ENCODE measurements at regions not wholly inside any gene's neighbourhood (a gene's known extent, or its start where the extent isn't known, plus 50 kb on each side); places are given as distances from the start of the nearest gene placed in this dataset.

GRCh38 chr1:30386156-30386926, 337.0 kb downstream of the MATN1 start:
- no peak overlapping the region for H3K4me3 ChIP-seq (ENCODE audit: low read depth, low read length)
- no peak for TF ChIP-seq CTCF (conservative IDR thresholded peaks at IDR 0.05; ENCODE audit: low read depth, low read length)
- no peak for DNase-seq (ENCODE audit: low read depth)

DNA sequence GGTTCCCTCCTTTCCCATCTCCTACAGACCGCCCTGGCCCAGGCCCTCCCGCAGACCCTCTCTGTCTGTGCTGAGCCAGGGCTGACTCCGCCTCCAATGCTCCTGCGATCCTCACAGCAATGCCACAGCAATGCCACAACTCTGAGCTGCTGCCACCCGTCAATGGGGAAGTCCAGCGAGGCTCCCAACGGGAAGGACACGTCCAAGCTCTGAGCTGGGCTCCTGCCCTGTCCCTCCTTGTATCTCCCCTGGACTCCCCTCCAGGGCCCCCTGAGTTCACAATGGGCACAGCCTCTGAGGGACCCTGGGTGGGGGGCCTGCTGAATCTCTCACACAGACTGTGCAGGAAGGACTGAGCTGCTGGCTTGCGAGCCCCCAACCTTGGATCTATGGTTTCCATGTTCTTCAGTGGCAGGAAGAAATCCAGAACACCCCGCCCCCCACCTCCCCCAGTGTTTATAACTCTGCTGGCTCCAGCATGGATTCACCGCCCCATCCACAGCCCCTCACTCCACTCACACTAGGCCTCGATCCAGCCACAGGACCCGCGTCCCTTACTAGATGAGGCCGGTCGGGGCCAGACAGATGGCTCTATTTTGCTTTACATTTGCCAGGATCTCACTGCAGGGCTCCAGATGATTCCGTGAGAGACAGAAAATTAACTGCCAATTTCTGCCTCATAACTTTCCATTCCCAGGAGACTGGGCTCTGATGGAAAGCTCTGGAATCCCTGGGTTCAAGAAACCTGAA, 338.0 kb downstream of the MATN1 start:
- no peak for DNase-seq (ENCODE audit: low read depth)
- no peak for TF ChIP-seq CTCF (conservative IDR thresholded peaks at IDR 0.05; ENCODE audit: low read depth, low read length)
- H3K4me3 ChIP-seq (ENCODE audit: low read depth, low read length), result no peak overlapping the region

- TF ChIP-seq CTCF (conservative IDR thresholded peaks at IDR 0.05; ENCODE audit: low read depth, low read length), result no peak
- no peak for DNase-seq (ENCODE audit: low read depth)
- H3K4me3 ChIP-seq (ENCODE audit: low read depth, low read length), result no peak overlapping the region
These were observed 338.8 kb downstream of the MATN1 start for GRCh38 chr1:30384286-30385245.

DNA sequence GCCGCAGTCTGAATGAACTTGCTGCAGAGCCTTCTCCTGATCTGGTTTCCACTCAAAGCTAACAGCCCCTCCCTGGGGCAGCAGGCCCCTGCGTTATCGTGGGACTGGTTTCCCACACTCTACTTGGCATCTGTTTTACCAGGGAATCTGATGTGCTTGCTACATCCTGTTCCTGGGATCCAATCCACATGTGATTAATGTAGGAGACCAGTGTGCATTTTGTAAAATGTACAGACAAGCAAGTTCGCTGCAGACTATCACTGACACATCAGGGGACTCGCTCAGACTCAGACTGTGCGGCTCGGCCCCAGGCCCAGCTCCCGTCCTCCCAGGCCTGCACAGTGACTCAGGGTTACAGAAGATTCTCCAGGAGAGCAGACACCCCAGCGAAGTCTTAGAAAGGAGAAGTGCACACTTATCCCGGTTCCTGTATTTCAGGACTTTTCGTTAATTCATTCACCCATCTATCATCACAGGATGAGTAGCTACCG, 340.1 kb downstream of the MATN1 start:
- H3K4me3 ChIP-seq (ENCODE audit: low read depth, low read length), result no peak overlapping the region
- no peak for DNase-seq (ENCODE audit: low read depth)
- TF ChIP-seq CTCF (conservative IDR thresholded peaks at IDR 0.05; ENCODE audit: low read depth, low read length), result no peak

DNA sequence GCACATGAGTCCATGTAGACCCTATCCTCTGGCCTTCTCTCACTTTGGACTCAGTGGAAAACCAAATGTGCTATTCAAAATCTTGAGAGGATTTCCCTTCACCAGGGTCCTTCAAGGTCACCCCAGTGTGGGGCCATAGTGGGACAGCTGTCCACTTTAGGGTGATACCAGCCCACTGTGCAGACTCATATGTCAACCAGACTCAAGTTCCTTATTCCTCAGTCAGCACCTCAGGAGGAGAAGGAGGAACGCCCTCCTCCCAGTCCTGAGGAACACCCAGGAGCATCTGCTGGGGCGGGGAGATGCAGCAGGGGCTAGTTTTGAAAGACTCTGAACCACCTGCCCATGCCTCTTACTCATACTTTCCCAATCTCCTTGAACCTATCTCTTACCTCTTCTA, 340.9 kb downstream of the MATN1 start:
- DNase-seq (ENCODE audit: low read depth), result no peak
- no peak overlapping the region for H3K4me3 ChIP-seq (ENCODE audit: low read depth, low read length)
- TF ChIP-seq CTCF (conservative IDR thresholded peaks at IDR 0.05; ENCODE audit: low read depth, low read length), result no peak

DNA sequence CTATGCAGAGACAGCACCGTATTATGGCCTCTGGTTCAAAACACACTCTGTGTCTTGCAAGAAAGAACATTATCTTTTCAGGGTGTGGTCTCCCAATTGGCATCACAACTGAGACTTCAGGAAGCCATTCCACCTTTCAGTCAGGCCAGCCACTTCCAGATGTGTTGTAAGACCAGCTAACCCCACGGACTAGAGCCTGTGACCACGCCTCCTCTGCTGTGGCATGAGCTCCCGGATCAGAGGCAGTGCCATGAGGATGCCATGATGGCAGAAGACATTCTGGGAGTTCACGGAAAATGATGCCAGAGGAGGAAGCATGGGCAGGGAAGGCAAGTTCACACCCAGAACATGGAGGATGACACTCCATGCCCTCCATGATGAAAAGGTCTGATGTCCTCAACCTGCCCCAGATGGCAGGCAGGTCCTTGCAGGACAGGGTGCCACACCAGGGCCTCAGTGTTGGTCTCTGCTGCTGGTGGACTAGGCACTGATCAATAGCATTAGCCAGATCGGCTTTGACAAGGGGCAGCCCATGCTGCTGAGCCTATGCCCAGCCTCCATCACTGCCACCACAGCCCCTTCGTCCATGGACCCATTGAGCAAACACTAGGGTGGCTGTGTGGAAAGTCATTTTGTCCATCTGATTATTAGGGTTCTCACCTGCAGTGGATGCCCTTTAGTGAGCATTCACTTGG, 341.6 kb downstream of the MATN1 start:
- no peak for TF ChIP-seq CTCF (conservative IDR thresholded peaks at IDR 0.05; ENCODE audit: low read depth, low read length)
- no peak overlapping the region for H3K4me3 ChIP-seq (ENCODE audit: low read depth, low read length)
- no peak for DNase-seq (ENCODE audit: low read depth)

All from choroid plexus epithelial cell (primary cell).